ENCODE measurements at regions not wholly inside any gene's neighbourhood (a gene's known extent, or its start where the extent isn't known, plus 50 kb on each side); places are given as distances from the start of the nearest gene placed in this dataset.
"Not testable (repeated sequence)": the region's sequence is repeated elsewhere in the genome, so short reads cannot be mapped to it uniquely, and the experiment has no call there.

DNA sequence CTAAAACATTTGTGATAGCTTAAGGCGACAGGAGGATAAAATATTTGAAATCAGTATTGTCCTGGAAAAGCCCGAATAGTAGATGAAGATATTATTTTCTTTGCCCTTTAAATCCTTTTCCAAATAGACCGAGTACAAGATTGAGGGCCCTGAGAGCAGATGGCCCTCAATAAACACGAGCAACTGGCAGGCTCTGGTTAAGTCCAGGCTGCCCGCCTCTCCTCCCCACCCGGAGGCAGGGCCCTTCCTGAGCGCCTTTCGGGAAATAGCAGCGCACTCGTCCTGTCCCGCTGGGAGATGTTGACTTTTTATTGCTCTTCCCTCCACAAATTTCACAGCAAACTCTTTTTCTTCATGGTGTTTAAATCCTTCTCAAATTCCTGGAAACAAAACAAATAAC, 50.8 kb upstream of the MAX start:
- no peak for DNase-seq (ENCODE audit: low spot score)

GRCh38 chr14:65156568-65157366, 54.5 kb upstream of the MAX start:
- no peak for DNase-seq (ENCODE audit: low spot score)

DNA sequence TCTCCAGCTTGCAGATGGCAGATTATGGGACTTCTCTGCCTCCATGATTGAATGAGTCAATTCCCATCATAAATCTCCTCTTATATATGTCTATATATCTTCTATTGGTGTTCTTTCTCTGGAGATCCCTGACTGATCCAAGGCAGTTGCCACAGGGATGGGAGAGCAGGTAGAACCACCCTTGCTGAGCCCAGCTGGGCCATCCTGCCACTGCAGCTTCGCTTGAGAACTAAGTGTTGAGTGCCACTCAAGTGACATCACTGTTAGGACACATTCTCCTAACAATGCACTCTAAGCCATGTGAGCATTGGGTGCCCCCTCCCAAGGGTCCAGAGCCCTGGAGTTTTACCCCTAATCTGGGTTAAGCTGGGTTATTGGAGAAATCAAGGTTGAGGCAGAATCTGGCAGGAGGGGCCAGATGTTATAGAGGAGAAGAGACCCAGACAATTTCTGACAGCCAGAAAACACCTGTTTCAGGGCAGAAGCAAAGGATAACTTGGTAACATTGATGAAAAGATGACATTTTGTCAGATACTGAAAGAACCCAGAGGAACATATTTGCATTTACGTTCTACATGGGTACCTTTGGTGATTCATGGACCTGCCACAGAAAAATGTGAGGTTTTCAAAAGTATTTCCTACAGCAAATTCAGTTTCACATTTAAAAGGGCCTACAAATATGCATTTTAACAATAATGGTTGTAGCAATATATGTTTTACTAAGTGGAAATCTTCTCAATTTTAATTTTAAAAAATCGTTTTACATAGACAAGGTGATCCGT, 57.2 kb upstream of the MAX start:
- DNase-seq (ENCODE audit: low spot score), result peak; percentile 60

DNA sequence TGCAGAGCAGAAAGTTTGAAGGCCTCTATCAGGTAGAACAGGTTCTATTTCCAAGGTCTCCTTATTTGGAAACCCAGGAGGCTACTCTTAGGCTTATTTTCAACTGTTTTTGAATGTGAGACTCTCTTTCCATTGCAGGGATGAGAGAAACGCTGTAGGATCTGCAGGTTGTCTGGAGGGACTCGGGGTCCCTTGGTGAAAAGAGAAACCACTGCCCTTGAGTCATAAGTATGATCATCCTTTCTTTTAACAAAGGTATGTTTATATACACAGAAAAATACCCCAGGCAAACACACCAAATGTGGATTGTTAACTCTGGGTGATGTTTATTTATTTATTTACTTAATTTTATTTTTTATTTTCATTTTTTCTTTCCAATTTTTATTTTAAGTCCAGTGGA, 57.8 kb upstream of the MAX start:
- DNase-seq (ENCODE audit: low spot score), result no peak

- no peak for DNase-seq (ENCODE audit: low spot score)
Measured at GRCh38 chr14:65162031-65162430, 59.7 kb upstream of the MAX start.

DNA sequence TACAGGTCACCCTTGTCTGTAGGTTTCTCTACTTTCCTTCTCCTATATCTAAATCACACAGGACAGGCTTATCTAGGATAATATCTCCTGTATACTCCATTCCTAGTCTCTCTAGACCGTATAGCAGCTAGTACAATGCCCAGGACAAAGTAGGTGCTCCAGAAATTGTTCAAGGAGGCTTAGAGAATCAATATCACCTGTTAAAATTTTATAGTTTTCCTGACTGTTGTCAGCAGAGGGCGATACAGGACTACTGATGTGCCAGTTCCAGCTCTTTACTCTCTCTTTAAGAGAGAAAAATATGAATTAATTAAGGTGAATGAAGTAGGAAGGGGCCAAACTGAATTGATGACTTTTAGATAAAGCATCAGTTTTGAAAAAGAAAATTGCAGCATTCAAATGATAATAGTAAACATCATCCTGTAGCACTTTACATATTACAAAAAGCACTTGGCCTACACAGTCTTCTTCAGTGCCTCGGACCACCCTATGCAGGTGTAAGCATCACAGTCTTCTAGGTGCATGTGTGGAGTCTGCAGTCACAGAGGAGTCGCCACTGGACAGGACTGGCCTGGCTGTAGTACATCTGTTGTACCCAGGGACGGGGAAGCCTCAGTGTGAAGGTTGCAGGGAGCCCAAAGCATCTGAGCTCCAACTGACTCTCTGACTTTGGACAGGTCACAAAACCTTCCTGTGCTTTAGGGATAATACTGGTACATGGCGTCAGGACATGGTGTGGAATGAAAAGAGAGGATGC, 61.9 kb upstream of the MAX start:
- peak; percentile 58 for DNase-seq (ENCODE audit: low spot score)

DNA sequence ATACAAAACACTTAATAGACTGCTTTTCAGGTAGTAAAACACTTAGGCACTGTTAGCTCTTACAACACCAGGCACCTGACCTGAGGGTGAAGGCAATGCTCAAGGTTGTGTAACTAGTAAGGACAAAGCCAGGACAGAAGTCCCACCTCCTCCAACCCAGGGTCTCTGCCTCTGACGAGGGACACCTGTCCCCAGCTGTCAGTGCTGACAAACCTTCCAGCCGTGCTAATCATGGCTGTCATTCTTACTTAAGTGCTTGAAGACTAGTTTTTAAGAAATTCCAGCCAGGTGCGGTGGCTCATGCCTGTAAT, 62.5 kb upstream of the MAX start:
- DNase-seq (ENCODE audit: low spot score), result no peak

- no peak for DNase-seq (ENCODE audit: low spot score)
Measured at GRCh38 chr14:65167072-65167645, 64.8 kb upstream of the MAX start.

GRCh38 chr14:65168840-65169239, 66.5 kb upstream of the MAX start:
- no peak for DNase-seq (ENCODE audit: low spot score)

DNA sequence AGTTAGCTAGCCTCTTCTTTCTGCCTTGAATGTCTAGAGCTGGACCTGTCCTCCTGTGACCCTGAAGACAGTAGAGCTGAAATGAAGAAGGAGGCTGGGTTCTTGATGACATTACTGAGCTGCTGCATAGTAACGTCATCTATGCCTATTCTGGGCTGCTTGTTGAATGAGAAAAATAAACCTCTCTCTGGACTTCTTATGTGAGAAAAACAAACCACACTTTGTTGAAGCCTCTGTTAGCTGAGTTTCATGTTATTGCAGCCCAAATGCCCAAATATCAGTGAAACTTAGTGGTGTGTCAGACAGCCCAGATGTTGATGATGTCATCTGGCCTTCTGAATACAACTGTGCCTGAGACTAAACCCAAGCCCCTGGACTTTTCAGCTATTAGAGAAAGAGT, 67.0 kb upstream of the MAX start:
- no peak for DNase-seq (ENCODE audit: low spot score)

DNA sequence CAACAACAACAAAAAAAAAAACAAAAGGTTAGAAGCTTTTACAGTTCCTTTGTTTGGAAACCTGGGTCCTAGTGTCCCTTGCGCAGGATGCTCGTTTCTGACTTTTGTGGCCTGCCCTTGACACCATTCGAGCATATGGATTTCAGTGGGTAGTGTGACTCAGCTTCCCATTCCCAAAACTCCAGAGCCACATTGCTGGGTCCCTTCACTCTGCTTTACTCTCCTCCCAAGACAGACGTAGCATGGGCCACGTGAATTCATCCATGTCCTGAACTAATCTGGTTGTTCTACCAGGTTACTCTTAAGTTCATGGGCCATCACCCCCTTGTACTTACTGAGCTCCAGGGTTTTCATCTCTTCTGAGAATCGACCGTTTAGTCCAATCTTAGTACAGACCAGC, 68.0 kb upstream of the MAX start:
- no peak for DNase-seq (ENCODE audit: low spot score)

- DNase-seq (ENCODE audit: low spot score), result peak; percentile 25
Measured at GRCh38 chr14:65170768-65171507, 68.6 kb upstream of the MAX start.

GRCh38 chr14:65173973-65174693, 71.8 kb upstream of the MAX start:
- DNase-seq (ENCODE audit: low spot score), result no peak

GRCh38 chr14:65174783-65175182, 72.5 kb upstream of the MAX start:
- no peak for DNase-seq (ENCODE audit: low spot score)

- DNase-seq (ENCODE audit: low spot score), result no peak
Measured at GRCh38 chr14:65177551-65177950, 75.2 kb upstream of the MAX start.

- not testable (repeated sequence) for DNase-seq (ENCODE audit: low spot score)
Measured at GRCh38 chr14:65179231-65179630, 76.9 kb upstream of the MAX start.

- peak; percentile 37 for DNase-seq (ENCODE audit: low spot score)
Measured at GRCh38 chr14:65179918-65180724, 77.8 kb upstream of the MAX start.

GRCh38 chr14:65180725-65181025, 78.4 kb upstream of the MAX start:
- DNase-seq (ENCODE audit: low spot score), result no peak

- no peak for DNase-seq (ENCODE audit: low spot score)
Measured at GRCh38 chr14:65184032-65184764, 81.9 kb upstream of the MAX start.

- no peak for DNase-seq (ENCODE audit: low spot score)
Measured at GRCh38 chr14:65185829-65186228, 83.5 kb upstream of the MAX start.

Measured in germinal center (tissue), 1 donor.